HEK293 (cell line): ENCODE measurements at regions not wholly inside any gene's neighbourhood (a gene's known extent, or its start where the extent isn't known, plus 50 kb on each side); places are given as distances from the start of the nearest gene placed in this dataset.

Experiments
- CTCF ChIP-seq: fragments of 450-650 bp; formaldehyde crosslinking; IDR thresholded peaks from 2 replicates; pipeline ENCODE4 v1.5.1; 2016; ENCODE audit warnings: missing biosample characterization, missing genetic modification characterization
- HIC1 ChIP-seq: fragments of 450-650 bp; formaldehyde crosslinking; IDR thresholded peaks from 2 replicates; pipeline ENCODE4 v1.5.1; 2016; ENCODE audit warnings: missing biosample characterization, missing genetic modification characterization
- KLF10 ChIP-seq: fragments of 450-650 bp; IDR thresholded peaks from 2 replicates; pipeline ENCODE4 v1.5.1; 2018; ENCODE audit warnings: missing biosample characterization, mild to moderate bottlenecking, missing genetic modification characterization
- PRDM2 ChIP-seq: fragments of 450-650 bp; formaldehyde crosslinking; IDR thresholded peaks from 2 replicates; pipeline ENCODE4 v1.5.1; 2016; ENCODE audit warnings: missing biosample characterization, missing genetic modification characterization, borderline replicate concordance
- REST ChIP-seq: fragments of 450-650 bp; formaldehyde crosslinking; IDR thresholded peaks from 2 replicates; pipeline ENCODE4 v1.5.1; 2016; ENCODE audit warnings: missing biosample characterization, missing genetic modification characterization
- SCRT2 ChIP-seq: fragments of 450-650 bp; formaldehyde crosslinking; IDR thresholded peaks from 2 replicates; pipeline ENCODE4 v1.5.1; 2016; ENCODE audit warnings: missing biosample characterization, missing genetic modification characterization
- ZBTB20 ChIP-seq: fragments of 450-650 bp; formaldehyde crosslinking; IDR thresholded peaks from 2 replicates; pipeline ENCODE4 v1.5.1; 2016; ENCODE audit warnings: missing biosample characterization, missing genetic modification characterization
- ZBTB21 ChIP-seq: fragments of 450-650 bp; formaldehyde crosslinking; IDR thresholded peaks from 2 replicates; pipeline ENCODE4 v1.5.1; 2017; ENCODE audit warnings: missing biosample characterization, missing genetic modification characterization
- ZNF18 ChIP-seq: fragments of 450-650 bp; formaldehyde crosslinking; IDR thresholded peaks from 2 replicates; pipeline ENCODE4 v1.5.1; 2016; ENCODE audit warnings: missing biosample characterization, missing genetic modification characterization
- ZNF26 ChIP-seq: fragments of 450-650 bp; formaldehyde crosslinking; IDR thresholded peaks from 2 replicates; pipeline ENCODE4 v1.5.1; 2016; ENCODE audit warnings: missing biosample characterization, missing genetic modification characterization
- ZNF280C ChIP-seq: fragments of 450-650 bp; formaldehyde crosslinking; IDR thresholded peaks from 2 replicates; pipeline ENCODE4 v1.5.1; 2016; ENCODE audit warnings: missing biosample characterization, missing genetic modification characterization
- ZNF488 ChIP-seq: fragments of 450-650 bp; formaldehyde crosslinking; IDR thresholded peaks from 2 replicates; pipeline ENCODE4 v1.5.1; 2016; ENCODE audit warnings: missing biosample characterization, missing genetic modification characterization
- ZNF664 ChIP-seq: fragments of 450-650 bp; formaldehyde crosslinking; IDR thresholded peaks from 2 replicates; pipeline ENCODE4 v1.5.1; 2016; ENCODE audit warnings: missing biosample characterization, missing genetic modification characterization

- TF ChIP-seq ZNF26 (tag by site-specific recombination): no peak
- TF ChIP-seq CTCF (tag by site-specific recombination): no peak
- TF ChIP-seq ZBTB20: no peak
- TF ChIP-seq SCRT2 (tag by site-specific recombination): no peak
- no peak for TF ChIP-seq ZNF280C (tag by site-specific recombination)
- no peak for TF ChIP-seq KLF10 (tag by site-specific recombination)
- no peak for TF ChIP-seq ZNF18 (tag by site-specific recombination)
- TF ChIP-seq ZNF664 (tag by site-specific recombination): no peak
- no peak for TF ChIP-seq REST (tag by site-specific recombination)
- TF ChIP-seq HIC1 (tag by site-specific recombination): no peak
- TF ChIP-seq PRDM2: no peak
- no peak for TF ChIP-seq ZNF488 (tag by site-specific recombination)
- TF ChIP-seq ZBTB21 (tag by site-specific recombination): no peak
Observed at GRCh38 chr11:98507208-98507607, 513.5 kb upstream of the CNTN5 start.
